CD14-positive monocyte (primary cell): ENCODE measurements at regions not wholly inside any gene's neighbourhood (a gene's known extent, or its start where the extent isn't known, plus 50 kb on each side); places are given as distances from the start of the nearest gene placed in this dataset.

Experiments
- DNase-seq, 3 donors: peaks; one replicate each; pipeline ENCODE4 v3.0.0-alpha.2; 2011 to 2022
- H2AFZ ChIP-seq: 2 replicates; pipeline ENCODE4 v1.6.0; 2012; ENCODE audit warnings: mild to moderate bottlenecking, low read depth, low read length, inconsistent platforms; ENCODE audit not compliant: insufficient read depth, poor library complexity, severe bottlenecking
- H3K27ac ChIP-seq, 2 donors: 1 replicate in 1 of 2; 2 replicates in 1 of 2; pipeline ENCODE4 v1.5.1; 2012 to 2013; ENCODE audit warnings: low read length in 2 of 2, control low read depth in 1 of 2, inconsistent platforms in 1 of 2, low read depth in 1 of 2, mild to moderate bottlenecking in 1 of 2
- H3K27me3 ChIP-seq, 2 donors: one replicate each; pipeline versions ENCODE4 v1.6.0 to v1.6.1; 2011 to 2013; ENCODE audit warnings: low read length in 2 of 2; ENCODE audit not compliant: control insufficient read depth in 2 of 2, insufficient read depth in 2 of 2
- H3K36me3 ChIP-seq, 2 donors: replicated peaks in 1 of 2; 1 replicate in 1 of 2; 2 replicates in 1 of 2; pipeline versions ENCODE4 v1.5.1 to v1.6.1; 2012 to 2013; ENCODE audit warnings: low read length in 2 of 2, control low read depth in 1 of 2, inconsistent platforms in 1 of 2, mild to moderate bottlenecking in 1 of 2; ENCODE audit not compliant: insufficient read depth in 2 of 2, control insufficient read depth in 1 of 2
- H3K4me1 ChIP-seq, 2 donors: 1 replicate in 1 of 2; 2 replicates in 1 of 2; pipeline versions ENCODE4 v1.5.1 to v1.6.1; 2012 to 2013; ENCODE audit warnings: low read length in 2 of 2, control low read depth in 1 of 2, inconsistent platforms in 1 of 2, mild to moderate bottlenecking in 1 of 2, moderate library complexity in 1 of 2; ENCODE audit not compliant: insufficient read depth in 2 of 2, control insufficient read depth in 1 of 2
- H3K4me2 ChIP-seq: replicated peaks from 2 replicates; pipeline ENCODE3; 2012; ENCODE audit warnings: low read length, moderate library complexity, mild to moderate bottlenecking; ENCODE audit not compliant: poor library complexity, severe bottlenecking; ENCODE audit errors: extremely low read depth
- H3K4me3 ChIP-seq, 3 experiments: fragments of 200-600 bp in 1 of 3; sonication (generic) in 1 of 3; replicated peaks in 1 of 3; 1 replicate in 2 of 3; 2 replicates in 1 of 3; pipeline ENCODE4 v1.5.1; 2011 to 2013; ENCODE audit warnings: low read length in 3 of 3, mild to moderate bottlenecking in 3 of 3, control low read depth in 2 of 3, low read depth in 2 of 3, inconsistent platforms in 1 of 3, moderate library complexity in 1 of 3
- H3K79me2 ChIP-seq: 2 replicates; pipeline ENCODE4 v1.6.0; 2012; ENCODE audit warnings: mild to moderate bottlenecking, control low read depth, inconsistent platforms, low read length, moderate library complexity; ENCODE audit not compliant: insufficient read depth
- H3K9ac ChIP-seq: 2 replicates; pipeline ENCODE4 v1.6.0; 2017; ENCODE audit warnings: low read length, mild to moderate bottlenecking; ENCODE audit not compliant: insufficient read depth, poor library complexity, severe bottlenecking
- H3K9me3 ChIP-seq, 2 donors: replicated peaks in 1 of 2; 1 replicate in 1 of 2; 2 replicates in 1 of 2; pipeline versions ENCODE4 v1.5.1 to v1.6.1; 2012 to 2013; ENCODE audit warnings: low read length in 2 of 2, control low read depth in 1 of 2; ENCODE audit not compliant: control insufficient read depth in 1 of 2, insufficient read depth in 1 of 2
- H4K20me1 ChIP-seq: 2 replicates; pipeline ENCODE4 v1.6.0; 2012; ENCODE audit warnings: mild to moderate bottlenecking, low read length, control low read depth, moderate library complexity; ENCODE audit not compliant: insufficient read depth
- H3K27ac Mint-ChIP-seq, 7 donors: one replicate each; pipeline ENCODE4 v1.8.0; 2020; ENCODE audit warnings: mild to moderate bottlenecking in 7 of 7, mixed read lengths in 7 of 7, moderate library complexity in 6 of 7, inconsistent platforms in 2 of 7
- H3K27me3 Mint-ChIP-seq, 3 donors: one replicate each; pipeline ENCODE4 v1.8.0; 2021 to 2022; ENCODE audit warnings: low read depth in 3 of 3, mild to moderate bottlenecking in 3 of 3, mixed read lengths in 3 of 3, moderate library complexity in 3 of 3, inconsistent platforms in 1 of 3
- H3K36me3 Mint-ChIP-seq, 2 donors: one replicate each; pipeline ENCODE4 v1.8.0; 2020; ENCODE audit warnings: mixed read lengths in 2 of 2, inconsistent platforms in 1 of 2, mild to moderate bottlenecking in 1 of 2
- H3K4me1 Mint-ChIP-seq: one replicate; pipeline ENCODE4 v1.8.0; 2020; ENCODE audit warnings: mild to moderate bottlenecking, mixed read lengths
- H3K4me3 Mint-ChIP-seq, 2 donors: one replicate each; pipeline ENCODE4 v1.8.0; 2020; ENCODE audit warnings: mild to moderate bottlenecking in 2 of 2, mixed read lengths in 2 of 2, moderate library complexity in 1 of 2
- H3K9me3 Mint-ChIP-seq, 7 donors: one replicate each; pipeline ENCODE4 v1.8.0; 2020 to 2022; ENCODE audit warnings: mixed read lengths in 7 of 7, mild to moderate bottlenecking in 6 of 7, moderate library complexity in 6 of 7, inconsistent platforms in 2 of 7
- WGBS: methylation state at CpG from one replicate; pipeline ENCODE4 v1.1.5; 2013; ENCODE audit warnings: missing lambda C conversion rate; ENCODE audit not compliant: insufficient coverage; 5-methylcytosine and 5-hydroxymethylcytosine counted together
- intact Hi-C, 2 donors: fragments of 100-400 bp; cut with micrococcal nuclease; formaldehyde crosslinking; loops; one replicate each; pipeline versions ENCODE4 v1.15.0 to v1.15.1; 2023
- TF ChIP-seq, protein P1 (sequence below): fragments of 200-600 bp; IDR thresholded peaks from one replicate; pipeline ENCODE4 v1.8.0; 2022; ENCODE audit warnings: antibody characterized with exemption, mild to moderate bottlenecking

DNA sequence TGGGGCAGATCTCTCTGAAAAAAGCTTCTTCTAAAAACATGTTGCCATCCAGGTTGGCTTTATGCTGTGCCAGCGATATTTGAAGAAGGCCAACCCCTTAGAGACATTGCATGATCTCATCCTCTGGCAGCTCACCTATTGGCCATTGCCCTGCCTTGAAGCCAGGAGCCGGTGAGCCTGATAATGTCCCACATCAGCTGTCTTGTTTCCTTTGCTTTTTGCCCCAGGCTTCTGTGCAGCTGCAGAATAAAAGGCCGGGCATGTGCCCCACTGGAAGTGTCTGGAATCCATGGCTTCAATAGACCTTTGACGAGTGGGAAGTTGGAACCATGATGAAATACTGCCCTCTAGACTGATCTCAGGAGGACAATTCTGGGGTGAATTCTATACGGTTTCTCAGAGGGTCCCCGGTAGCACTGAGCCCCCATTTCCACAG is 523.5 kb upstream of the ZEB2 start:
- H3K4me3 Mint-ChIP-seq = no peak overlapping the region
- no peak overlapping the region for H3K27ac Mint-ChIP-seq
- H3K9me3 Mint-ChIP-seq = peaks cover 0 to 4% (median 3%) of the 10 kb centered on the region in 7 donors
- Histone ChIP-seq H3K79me2 (no peaks in the 10 kb centered on the region), H2AFZ (no peak overlapping the region), H4K20me1 (no peaks in the 10 kb centered on the region), H3K9me3 (no peaks in the 10 kb centered on the region), H3K4me1 (no peaks in the 10 kb centered on the region), H3K36me3 (no peaks in the 10 kb centered on the region), H3K27me3 (no peaks in the 10 kb centered on the region), H3K27ac (no peak overlapping the region), H3K9ac (no peak overlapping the region), H3K4me3 (no peak overlapping the region), H3K4me2 (no peak overlapping the region)
- DNase-seq = no peak
- H3K4me1 Mint-ChIP-seq = no peaks in the 10 kb centered on the region
- intact Hi-C loops = no loop called here
- H3K36me3 Mint-ChIP-seq = no peaks in the 10 kb centered on the region
- WGBS = 91% methylated on average over 5 of the region's 6 CpGs
- TF ChIP-seq, protein P1, sequence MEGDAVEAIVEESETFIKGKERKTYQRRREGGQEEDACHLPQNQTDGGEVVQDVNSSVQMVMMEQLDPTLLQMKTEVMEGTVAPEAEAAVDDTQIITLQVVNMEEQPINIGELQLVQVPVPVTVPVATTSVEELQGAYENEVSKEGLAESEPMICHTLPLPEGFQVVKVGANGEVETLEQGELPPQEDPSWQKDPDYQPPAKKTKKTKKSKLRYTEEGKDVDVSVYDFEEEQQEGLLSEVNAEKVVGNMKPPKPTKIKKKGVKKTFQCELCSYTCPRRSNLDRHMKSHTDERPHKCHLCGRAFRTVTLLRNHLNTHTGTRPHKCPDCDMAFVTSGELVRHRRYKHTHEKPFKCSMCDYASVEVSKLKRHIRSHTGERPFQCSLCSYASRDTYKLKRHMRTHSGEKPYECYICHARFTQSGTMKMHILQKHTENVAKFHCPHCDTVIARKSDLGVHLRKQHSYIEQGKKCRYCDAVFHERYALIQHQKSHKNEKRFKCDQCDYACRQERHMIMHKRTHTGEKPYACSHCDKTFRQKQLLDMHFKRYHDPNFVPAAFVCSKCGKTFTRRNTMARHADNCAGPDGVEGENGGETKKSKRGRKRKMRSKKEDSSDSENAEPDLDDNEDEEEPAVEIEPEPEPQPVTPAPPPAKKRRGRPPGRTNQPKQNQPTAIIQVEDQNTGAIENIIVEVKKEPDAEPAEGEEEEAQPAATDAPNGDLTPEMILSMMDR = no peak
- no peaks in the 10 kb centered on the region for H3K27me3 Mint-ChIP-seq

DNA sequence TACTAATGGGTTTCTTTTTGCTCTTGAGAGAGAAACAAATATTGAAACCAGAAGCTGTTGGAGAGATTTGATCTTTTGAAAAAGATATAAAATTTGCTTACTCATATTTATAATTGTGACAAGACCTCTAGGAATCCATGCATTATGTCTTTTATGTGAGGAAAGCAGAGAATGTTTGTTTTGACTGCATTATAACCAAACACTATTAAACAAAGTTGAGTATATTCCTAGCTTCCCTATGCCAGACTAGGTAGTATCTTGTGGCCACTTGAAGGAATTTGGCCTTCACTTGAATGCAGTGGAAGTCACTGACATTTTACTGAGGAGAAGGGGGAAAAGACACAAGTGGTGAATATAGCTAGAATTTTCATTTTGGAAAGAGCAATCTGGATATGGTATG is 521.8 kb upstream of the ZEB2 start:
- peaks cover 3% of the 10 kb centered on the region for H3K4me1 Mint-ChIP-seq
- H3K79me2 ChIP-seq = no peaks in the 10 kb centered on the region
- H3K9ac ChIP-seq = no peak overlapping the region
- no peaks in the 10 kb centered on the region for H4K20me1 ChIP-seq
- no peaks in the 10 kb centered on the region for H3K27me3 ChIP-seq
- H3K4me1 ChIP-seq = no peaks in the 10 kb centered on the region
- no peaks in the 10 kb centered on the region for H3K9me3 ChIP-seq
- DNase-seq = no peak
- H3K27me3 Mint-ChIP-seq = peaks cover 0 to 2% (median 0%) of the 10 kb centered on the region in 3 donors
- no peak overlapping the region for H3K4me2 ChIP-seq
- intact Hi-C loops = no loop called here
- no peak overlapping the region for H2AFZ ChIP-seq
- no peaks in the 10 kb centered on the region for H3K36me3 Mint-ChIP-seq
- no peak overlapping the region for H3K27ac ChIP-seq
- no peak overlapping the region for H3K4me3 Mint-ChIP-seq
- TF ChIP-seq, protein P1 = no peak
- no peaks in the 10 kb centered on the region for H3K36me3 ChIP-seq
- H3K9me3 Mint-ChIP-seq = peaks cover 0 to 5% (median 2%) of the 10 kb centered on the region in 7 donors
- H3K4me3 ChIP-seq = no peak overlapping the region
- H3K27ac Mint-ChIP-seq = no peak overlapping the region
